HL-60 (cell line): ENCODE measurements at regions not wholly inside any gene's neighbourhood (a gene's known extent, or its start where the extent isn't known, plus 50 kb on each side); places are given as distances from the start of the nearest gene placed in this dataset.

Experiments used
- DNase-seq, 2 experiments: peaks; one replicate each; pipeline ENCODE4 v3.0.0-alpha.2; 2010 to 2020; ENCODE audit warnings: low read depth in 1 of 2, low spot score in 1 of 2
- H3K27ac ChIP-seq: fragments of 250-450 bp; sonication (Bioruptor Pico); replicated peaks from 2 replicates; pipeline ENCODE4 v1.5.1; 2020; ENCODE audit warnings: mild to moderate bottlenecking, moderate library complexity
- H3K27me3 ChIP-seq: fragments of 250-450 bp; sonication (Bioruptor Pico); 2 replicates; pipeline ENCODE4 v1.5.1; 2021; ENCODE audit warnings: mild to moderate bottlenecking, moderate library complexity; ENCODE audit not compliant: insufficient read depth, poor library complexity, severe bottlenecking
- H3K4me3 ChIP-seq: replicated peaks from 2 replicates; pipeline ENCODE4 v1.5.1; 2011; ENCODE audit warnings: mild to moderate bottlenecking, control low read depth, low read length; ENCODE audit not compliant: insufficient read depth
- CTCF ChIP-seq: IDR thresholded peaks from one replicate; pipeline ENCODE4 v1.5.1; 2011; ENCODE audit warnings: low read length, control low read depth, inconsistent platforms; ENCODE audit not compliant: insufficient read depth
- GABPA ChIP-seq: IDR thresholded peaks from 2 replicates; pipeline ENCODE4 v1.6.1; 2012; ENCODE audit warnings: low read depth
- POLR2AphosphoS5 ChIP-seq: IDR thresholded peaks from 2 replicates; pipeline ENCODE4 v1.6.1; 2012; ENCODE audit warnings: low read depth
- SPI1 ChIP-seq: IDR thresholded peaks from 2 replicates; pipeline ENCODE4 v1.6.1; 2012; ENCODE audit warnings: low read depth, mild to moderate bottlenecking, borderline replicate concordance
- TF ChIP-seq, protein P1 (sequence below): IDR thresholded peaks from 2 replicates; pipeline ENCODE4 v1.6.1; 2012; ENCODE audit warnings: low read depth; ENCODE audit not compliant: insufficient replicate concordance

DNA sequence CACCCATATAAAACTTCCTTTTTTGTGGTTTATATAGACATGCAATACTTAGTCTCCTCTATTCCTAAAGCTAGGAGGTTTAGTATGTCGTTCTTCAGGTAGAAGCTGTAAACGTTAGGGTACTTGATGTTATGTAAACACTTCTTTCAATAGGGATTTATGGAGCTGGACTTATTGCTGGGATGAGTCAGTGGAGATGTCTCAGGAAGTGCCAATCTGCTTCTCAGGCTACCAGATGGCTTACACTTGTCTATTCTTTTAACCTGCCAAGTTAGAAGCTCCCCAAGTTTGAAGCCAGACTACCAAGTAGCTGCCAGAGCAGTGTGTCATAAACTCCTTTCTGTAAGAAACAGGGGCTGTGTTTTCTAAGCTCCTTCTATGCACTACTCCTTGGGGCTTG lies 756.5 kb upstream of the LRRTM1 start:
- no peak for DNase-seq
- H3K4me3 ChIP-seq = no peak overlapping the region
- H3K27me3 ChIP-seq = no peaks in the 10 kb centered on the region
- no peak overlapping the region for H3K27ac ChIP-seq
- TF ChIP-seq POLR2AphosphoS5 = no peak
- TF ChIP-seq CTCF = no peak
- no peak for TF ChIP-seq GABPA
- no peak for TF ChIP-seq SPI1
- TF ChIP-seq, protein P1, sequence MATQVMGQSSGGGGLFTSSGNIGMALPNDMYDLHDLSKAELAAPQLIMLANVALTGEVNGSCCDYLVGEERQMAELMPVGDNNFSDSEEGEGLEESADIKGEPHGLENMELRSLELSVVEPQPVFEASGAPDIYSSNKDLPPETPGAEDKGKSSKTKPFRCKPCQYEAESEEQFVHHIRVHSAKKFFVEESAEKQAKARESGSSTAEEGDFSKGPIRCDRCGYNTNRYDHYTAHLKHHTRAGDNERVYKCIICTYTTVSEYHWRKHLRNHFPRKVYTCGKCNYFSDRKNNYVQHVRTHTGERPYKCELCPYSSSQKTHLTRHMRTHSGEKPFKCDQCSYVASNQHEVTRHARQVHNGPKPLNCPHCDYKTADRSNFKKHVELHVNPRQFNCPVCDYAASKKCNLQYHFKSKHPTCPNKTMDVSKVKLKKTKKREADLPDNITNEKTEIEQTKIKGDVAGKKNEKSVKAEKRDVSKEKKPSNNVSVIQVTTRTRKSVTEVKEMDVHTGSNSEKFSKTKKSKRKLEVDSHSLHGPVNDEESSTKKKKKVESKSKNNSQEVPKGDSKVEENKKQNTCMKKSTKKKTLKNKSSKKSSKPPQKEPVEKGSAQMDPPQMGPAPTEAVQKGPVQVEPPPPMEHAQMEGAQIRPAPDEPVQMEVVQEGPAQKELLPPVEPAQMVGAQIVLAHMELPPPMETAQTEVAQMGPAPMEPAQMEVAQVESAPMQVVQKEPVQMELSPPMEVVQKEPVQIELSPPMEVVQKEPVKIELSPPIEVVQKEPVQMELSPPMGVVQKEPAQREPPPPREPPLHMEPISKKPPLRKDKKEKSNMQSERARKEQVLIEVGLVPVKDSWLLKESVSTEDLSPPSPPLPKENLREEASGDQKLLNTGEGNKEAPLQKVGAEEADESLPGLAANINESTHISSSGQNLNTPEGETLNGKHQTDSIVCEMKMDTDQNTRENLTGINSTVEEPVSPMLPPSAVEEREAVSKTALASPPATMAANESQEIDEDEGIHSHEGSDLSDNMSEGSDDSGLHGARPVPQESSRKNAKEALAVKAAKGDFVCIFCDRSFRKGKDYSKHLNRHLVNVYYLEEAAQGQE = no peak

GRCh38 chr2:81050580-81051095 lies 746.1 kb upstream of the LRRTM1 start:
- Histone ChIP-seq H3K27me3 (no peaks in the 10 kb centered on the region), H3K27ac (no peak overlapping the region), H3K4me3 (no peak overlapping the region)
- TF ChIP-seq CTCF (no peak), POLR2AphosphoS5 (no peak), GABPA (no peak), SPI1 (no peak)
- TF ChIP-seq, protein P1 = no peak
- no peak for DNase-seq

GRCh38 chr2:81043681-81044080 lies 739.1 kb upstream of the LRRTM1 start:
- TF ChIP-seq SPI1 = no peak
- TF ChIP-seq, protein P1 = no peak
- TF ChIP-seq GABPA = no peak
- TF ChIP-seq POLR2AphosphoS5 = no peak
- TF ChIP-seq CTCF = no peak
- H3K27me3 ChIP-seq = no peaks in the 10 kb centered on the region
- DNase-seq = no peak
- H3K27ac ChIP-seq = no peak overlapping the region
- H3K4me3 ChIP-seq = no peak overlapping the region
